Kidney glomerular epithelial cell (primary cell): ENCODE measurements at regions not wholly inside any gene's neighbourhood (a gene's known extent, or its start where the extent isn't known, plus 50 kb on each side); places are given as distances from the start of the nearest gene placed in this dataset.
A peak's percentile ranks its signal among the peaks of the same experiment; 100 is the strongest.

Experiments
- DNase-seq: peaks from one replicate; lab custom pipeline; 2025; lab: John Stamatoyannopoulos, UW

DNA sequence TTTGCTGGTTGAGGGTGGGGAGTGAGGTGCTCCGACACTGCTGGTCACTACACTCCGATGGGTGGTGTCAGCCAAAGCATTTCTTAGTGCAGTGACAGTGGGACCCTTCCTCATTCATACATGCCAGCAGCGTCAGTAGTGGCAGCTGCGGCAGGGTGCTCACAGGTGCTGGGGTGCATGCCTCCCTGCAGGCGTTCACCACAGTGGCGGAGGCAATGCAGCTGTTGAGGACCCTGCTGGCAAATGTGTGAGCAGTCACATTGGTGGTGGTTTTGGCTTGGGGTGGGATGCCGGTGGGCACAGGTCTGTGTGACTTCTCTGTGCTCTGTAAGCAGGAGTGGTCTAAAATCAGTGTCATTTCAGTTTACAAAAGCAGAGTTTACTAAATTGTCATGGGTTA lies 464.6 kb downstream of the FUT8 start:
- no peak for DNase-seq

DNA sequence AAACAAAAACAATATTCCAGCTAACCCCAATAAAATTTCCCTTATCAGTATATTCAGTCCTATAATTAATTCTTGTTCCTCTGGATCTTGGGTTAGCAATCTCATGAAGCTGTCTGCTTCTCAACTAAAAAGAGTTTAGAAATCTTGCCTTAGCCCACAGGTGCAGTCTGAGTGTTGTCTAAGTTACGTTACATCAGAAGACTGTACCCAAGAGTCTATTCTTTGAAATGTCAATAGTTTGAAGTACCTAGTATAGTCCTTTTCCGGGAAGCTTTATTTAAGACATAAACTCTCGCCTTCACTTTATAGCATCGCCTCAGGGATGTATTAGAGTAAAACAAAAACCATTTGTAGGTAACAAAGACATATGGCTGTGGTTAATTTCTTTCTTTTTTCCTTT lies 465.1 kb downstream of the FUT8 start:
- DNase-seq, result no peak

DNA sequence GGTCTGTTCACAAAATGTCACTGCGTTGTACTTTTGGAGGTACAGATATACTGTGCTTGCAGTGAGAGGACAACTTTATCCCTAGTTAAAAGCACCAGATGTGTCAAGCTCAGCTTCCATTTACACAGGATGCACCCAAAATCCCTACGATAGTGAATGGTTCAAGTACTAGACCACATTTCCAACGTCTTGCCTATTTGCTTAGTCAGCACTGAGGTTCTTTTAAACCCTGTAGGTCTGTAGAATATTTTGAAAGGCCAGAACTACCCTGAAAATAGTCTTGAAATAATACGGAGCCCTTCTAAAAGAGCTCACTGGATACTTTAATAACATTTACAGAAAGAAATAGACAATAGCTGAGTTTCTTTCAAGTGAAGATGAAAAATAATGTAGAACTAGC lies 466.1 kb downstream of the FUT8 start:
- no peak for DNase-seq

DNA sequence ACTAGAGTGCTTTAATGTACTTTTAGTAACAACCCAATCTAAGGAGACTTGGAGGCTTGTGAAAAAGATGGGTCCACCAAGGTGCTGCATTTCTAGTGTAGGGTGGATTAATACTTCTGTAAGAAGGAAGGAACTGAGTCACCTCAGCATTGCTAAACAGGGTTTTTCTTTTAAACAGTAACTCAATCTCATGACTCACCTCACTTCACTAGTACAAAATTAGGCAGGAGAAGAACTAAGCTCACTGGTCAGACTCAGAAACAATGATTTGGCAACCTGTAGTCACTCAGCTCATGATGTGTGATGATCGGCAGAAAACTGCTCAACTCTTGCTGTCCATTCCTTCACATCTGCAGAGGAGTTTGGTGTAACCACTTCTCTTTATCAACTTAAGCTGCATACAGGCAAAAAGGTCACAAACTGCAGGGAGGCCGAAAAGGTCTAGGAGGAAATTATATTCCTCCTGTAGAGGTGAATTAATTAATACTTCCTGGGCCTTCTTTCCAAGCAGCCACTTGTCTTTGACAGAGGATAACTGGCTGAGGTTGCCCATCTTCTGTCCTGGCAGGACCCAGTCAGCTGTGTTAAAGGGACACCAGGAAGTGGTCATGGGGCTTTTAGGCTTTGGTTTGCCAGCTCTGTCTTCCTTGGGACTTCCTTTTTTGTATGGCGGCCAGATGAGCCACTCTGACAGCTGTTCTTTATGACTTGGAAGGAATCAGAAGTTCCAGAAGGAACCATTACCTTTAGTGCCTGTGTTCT lies 466.9 kb downstream of the FUT8 start:
- peak; percentile 85 for DNase-seq

DNA sequence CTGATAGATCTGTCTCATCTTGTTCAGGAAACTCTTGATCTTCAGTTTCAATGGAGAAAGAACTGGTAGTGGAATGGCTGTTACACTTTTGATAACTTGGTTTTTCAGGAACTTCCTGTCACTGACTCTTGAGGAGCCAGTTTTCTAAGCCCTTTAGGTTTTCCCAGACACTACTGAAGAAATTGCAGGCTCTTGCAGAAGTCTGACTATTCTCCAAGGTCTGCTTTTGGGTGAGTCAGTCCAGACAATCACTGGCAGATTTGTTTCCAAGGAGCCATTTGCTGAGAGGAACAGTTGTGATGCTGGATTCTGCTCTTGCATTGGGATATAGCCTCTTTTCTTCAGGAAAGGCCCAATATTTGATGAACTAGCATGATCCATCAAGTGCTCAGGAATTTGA lies 468.0 kb downstream of the FUT8 start:
- DNase-seq, result no peak

DNA sequence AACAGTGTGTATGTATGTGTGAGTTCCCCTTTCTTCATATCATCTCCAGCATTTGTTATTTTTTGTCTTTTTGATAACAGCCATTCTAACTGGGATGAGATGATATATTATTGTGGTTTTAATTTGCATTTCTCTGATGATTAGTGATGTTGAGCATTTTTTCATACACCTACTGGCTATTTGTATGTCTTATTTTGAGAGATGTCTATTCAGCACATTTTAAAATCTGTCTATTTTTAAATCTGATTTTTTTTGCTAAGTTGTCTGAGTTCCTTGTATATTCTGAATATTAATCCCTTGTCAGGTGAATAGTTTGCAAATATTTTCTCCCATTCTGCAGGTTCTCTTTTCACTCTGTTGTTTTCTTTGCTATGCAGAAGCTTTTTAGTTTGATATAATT lies 469.1 kb downstream of the FUT8 start:
- DNase-seq, result no peak

DNA sequence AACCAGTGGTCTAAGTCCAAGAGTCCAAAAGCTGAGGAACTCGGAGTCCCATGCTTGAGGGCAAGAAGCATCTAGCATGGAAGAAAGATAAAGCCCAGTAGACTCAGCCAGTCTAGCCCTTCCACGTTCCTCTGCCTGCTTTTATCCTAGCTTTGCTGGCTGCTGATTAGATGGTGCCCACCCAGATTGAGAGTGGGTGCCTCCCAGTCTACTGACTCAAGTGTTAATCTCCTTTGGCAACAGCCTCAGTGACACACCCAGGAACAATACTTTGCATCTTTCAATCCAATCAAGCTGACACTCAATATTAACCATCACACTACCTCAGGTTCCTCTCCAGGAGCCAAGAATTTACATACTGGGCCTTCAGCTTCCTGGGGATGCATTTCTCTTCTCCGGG lies 476.1 kb downstream of the FUT8 start:
- no peak for DNase-seq

DNA sequence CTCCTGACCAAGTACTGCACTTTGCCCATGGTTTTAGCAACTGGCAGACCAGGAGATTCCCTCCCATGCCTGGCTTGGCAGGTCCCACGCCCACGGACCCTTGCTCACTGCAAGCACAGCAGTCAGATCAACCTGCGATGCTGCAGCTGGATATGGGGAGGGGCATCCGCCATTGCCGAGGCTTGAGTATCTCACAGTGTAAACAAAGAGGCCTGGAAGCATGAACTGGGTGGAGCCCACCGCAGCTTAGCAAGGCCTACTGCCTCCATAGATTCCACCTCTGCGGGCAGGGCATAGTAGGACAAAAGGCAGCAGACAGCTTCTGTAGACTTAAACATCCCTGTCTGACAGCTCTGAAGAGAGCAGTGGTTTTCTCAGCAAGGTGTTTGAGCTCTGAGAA lies 479.8 kb downstream of the FUT8 start:
- DNase-seq, result no peak

DNA sequence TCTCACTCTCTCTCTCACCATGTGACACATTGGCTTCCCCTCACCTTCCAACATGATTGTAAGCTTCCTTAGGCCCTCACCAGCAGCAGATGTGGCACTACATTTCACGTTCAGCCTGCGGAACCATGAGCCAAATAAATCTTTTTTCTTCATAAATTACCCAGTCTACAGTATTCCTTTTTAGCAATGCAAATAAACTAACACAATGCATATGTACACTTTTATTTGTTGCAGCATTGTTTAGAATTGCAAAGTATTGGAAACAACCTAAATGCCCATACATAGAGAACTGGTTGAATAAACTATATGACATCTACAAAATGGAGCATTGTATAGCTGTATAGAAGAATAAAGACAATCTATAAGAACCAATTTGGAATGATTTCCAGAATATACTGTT lies 487.6 kb downstream of the FUT8 start:
- no peak for DNase-seq

DNA sequence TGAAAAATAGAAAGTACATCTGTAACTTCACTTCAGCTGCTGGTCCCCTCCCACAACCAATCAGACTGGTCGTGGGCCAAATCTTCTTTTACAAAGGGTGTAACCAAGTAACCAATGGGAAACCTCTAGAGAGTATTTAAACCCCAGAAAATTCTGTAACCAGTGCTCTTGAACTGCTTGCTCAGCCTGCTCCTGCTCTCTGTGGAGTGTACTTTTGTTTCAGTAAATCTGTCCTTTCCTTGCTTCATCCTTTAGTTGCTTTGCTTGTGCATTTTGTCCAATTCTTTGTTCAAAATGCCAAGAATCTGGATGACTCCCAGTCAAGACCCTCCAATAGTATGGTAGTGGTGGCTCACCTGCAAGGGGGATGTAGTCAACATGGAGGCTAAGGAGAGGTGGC lies 489.1 kb downstream of the FUT8 start:
- no peak for DNase-seq

DNA sequence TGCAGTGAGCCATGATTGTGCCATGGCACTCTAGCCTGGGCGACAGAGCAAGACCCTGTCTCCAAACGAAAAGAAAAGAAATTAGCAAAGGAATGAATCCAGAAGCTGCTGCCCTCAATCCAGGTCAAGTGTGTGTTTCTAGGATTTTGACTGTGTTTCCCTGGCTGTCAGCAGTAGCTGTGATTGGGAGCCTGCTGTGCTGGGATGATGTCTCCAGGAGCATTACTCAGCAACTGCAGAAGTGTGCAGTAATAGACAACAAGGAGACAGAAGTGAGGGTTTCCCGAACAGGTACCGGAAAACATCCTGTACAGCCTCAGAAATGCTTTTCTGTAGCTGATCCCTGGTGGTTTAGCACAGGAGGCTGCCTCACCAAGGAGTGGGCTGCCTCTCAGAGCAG lies 492.5 kb downstream of the FUT8 start:
- no peak for DNase-seq

DNA sequence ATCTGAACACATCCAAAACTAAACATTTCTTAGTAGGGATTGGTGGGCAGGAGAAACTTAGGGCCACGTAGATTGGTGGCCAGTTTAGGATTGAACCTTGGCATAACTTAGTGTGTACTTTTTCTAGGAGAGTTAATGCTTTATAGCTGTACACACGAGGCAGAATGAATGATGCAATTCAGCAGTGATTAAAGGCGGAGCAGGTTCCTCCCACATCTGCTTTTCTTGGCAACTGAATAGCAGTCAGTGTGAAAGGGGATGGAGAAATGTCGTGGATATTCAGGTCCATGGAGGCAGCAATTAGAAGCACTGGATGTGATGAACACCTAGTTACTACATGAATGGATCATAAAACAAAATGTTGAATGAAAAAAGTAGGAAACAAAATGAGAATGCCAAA lies 493.8 kb downstream of the FUT8 start:
- DNase-seq, result no peak

DNA sequence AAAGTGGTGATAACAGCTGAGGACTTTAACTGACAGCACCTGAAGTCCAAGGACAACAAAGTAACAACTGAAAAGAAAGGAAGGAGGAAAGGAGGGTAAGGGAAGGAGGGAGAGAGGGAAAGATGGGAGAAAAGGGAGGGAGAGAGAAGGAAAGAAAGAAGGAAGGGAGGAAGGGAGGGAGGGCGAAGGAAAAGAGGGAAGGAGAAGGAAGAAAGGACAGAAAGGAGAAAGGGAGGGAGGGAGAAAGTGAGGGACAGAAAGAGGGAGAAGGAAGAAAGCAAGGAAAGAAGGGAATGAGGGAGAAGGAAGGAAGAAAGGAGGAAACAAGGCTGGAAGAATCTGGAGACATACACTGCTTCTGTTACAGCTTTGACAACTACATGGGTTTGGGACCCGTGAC lies 494.4 kb downstream of the FUT8 start:
- DNase-seq, result no peak

DNA sequence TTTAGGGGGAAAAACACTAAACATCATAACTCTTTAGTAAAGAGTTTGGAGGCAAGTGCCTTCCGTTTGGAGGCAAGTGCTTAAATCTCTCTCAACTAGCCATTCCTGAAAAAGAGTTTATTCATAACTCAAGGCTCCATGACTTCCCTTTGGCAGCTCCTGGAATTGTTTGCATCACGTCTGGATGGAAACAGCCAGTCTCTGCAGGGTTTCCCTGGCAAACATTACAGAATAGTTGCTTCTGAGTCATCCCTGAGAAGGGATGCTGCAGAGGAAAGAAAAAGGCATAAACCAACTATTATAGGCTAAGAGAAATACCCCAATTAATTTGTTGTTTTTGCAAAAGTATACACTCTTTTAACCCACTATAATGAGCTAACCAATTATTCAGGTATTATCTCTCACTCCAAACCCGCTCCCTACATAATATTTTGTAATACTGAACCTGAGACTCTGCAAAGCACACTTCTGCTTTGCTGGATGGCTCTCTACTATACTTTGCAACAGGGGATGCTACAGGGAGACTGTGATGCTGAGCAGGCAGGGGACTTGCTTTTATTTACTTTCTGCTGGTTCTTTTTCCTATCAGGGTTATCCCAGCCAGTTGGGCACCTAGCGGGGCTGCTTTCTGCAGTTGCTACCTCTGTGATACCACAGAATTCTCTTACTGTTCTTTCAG lies 497.7 kb downstream of the FUT8 start:
- DNase-seq, result peak; percentile 7

DNA sequence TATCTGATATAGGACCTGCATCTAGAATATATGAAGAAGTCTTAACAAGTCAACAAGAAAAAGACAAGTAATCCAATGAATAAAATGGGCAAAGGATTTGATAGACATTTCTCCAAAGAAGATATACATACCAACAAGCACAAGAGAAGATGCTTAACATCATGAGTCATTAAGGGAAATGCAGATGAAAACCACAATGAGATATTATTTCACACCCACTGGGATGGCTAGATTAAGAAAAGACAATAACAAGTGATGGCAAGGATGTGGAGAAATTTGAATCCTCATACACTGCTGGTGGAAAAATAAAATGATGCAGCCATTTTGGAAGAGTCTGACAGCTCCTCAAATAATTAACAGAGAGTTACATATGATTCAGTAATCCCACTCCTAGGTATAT lies 502.6 kb downstream of the FUT8 start:
- no peak for DNase-seq

DNA sequence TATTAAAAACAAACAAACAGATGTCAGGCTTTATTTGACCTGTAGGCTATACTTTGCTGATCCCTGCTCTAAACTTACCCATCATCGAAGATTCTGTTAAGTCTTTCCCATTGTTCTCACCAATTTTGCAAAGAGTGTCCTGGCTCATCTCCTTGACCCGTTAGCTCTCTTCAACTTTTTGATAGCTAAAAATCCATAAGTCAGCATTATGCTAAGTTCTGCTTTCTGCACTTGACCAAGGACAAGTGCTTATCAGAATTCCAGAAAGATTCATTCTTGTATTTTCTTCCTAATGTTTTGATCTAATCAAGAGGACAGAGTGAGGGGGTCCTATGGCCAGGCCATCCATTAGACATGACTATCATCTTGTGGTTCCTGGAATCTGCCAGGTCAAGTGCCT lies 503.5 kb downstream of the FUT8 start:
- DNase-seq, result no peak

DNA sequence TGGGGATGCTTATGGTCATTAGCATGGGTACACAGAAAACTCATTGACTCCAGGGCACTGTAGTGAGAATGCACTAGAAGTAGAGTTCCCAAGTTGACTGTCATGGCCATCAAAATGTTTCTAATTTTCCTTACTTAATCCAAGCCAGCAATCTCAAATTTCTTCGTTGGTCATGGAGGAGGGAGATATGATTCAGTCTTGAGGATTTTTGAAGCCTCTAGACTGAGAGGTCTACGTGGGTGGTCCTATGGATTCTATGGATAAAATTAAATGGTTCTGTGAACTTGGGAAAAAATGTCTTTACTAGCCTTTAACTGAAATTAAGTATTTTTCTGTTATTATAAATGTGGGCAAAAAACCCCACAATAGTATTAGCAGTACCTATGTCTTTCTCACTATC lies 508.5 kb downstream of the FUT8 start:
- DNase-seq, result no peak

DNA sequence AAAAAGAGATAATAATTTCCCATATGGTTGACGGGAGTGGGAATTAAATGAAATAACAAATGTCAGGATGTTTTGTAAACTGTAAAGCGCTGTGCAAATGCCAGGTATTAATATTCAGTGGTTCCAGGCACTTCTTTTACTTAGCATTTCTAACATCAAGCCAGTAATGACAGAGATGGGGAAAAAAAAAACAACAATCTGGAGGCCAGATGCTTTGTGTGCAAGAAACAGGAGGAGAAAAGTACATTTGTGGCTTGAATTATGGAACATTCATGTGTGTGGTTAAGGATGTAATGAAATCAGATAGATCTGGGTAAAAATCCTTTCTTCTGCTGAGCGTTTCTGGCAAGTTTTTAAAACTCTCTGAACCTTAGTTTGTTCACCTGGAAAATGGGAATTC lies 509.6 kb downstream of the FUT8 start:
- no peak for DNase-seq

DNA sequence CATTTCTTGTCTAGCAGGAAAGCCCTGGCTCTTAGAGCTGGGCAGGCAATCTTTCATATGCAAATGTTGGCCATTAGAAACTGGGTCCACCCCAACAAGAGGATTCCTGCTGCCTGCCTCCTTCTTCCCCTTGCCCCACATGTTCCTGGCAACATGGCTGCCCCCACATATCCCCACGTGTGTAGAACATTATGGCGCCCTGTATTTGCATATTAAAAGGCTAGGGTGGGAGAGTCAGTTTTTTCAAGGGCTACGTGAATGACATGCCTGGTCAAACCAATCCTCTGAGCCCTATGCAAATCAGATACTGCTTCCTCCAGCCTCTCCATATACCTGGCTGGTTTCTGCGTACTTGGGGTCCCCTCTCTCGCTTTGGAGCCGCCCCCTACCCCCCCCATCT lies 514.0 kb downstream of the FUT8 start:
- no peak for DNase-seq

DNA sequence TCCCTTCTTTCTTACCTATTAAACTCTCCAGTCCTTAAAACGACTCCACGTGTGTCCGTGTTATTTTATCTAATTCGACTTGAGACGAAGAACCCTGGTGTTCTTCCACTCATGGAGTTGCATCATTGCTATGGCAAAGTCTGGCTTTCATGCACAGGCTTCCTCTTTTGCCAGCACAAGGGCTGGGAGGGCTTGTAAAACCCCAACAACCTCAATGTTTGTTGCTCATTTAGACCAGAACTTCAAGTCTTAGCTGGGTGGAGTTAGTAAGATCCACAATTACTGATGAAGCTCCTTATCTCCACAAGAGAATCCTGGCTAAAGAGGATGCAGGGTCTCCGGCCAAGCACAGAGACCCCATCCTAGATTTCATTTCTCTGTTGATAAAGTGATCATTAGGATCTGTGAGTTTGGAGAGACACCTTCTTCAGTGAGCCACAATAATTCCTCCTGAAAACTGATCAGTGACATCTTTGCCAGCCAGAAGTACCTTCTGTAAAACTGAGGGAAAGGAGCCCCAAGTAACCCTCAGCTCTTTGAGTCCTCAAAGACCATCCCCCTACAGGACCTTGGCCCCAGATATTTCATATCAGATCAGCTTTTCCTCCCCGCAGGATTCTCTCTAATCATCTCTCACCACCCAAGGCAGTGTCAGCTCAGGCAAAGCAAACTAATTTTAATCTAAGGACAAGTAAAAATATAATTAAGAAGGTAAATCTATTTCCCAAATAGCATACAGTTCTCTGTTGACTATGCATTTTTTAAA lies 514.6 kb downstream of the FUT8 start:
- DNase-seq, result no peak

DNA sequence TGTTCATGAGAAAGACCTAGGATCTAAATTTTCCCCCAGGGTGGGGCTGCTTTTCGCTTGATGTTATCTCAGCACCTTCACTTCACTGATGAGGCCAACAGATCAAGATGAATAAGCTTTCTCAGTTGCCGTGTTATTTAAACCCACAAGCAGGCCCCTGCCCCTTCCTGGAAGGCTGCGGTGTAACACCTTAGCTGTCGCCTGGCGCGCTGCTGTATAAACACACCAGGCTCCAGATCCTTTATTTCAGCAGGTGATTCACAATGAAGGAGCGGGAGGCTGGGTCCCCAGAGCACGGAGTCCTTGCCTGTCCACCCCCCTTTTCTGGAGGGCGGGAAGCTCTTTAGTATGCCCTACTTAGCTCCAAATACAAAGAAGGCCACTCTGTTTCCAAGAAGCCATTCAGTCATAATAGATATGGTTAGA lies 515.4 kb downstream of the FUT8 start:
- DNase-seq, result no peak

DNA sequence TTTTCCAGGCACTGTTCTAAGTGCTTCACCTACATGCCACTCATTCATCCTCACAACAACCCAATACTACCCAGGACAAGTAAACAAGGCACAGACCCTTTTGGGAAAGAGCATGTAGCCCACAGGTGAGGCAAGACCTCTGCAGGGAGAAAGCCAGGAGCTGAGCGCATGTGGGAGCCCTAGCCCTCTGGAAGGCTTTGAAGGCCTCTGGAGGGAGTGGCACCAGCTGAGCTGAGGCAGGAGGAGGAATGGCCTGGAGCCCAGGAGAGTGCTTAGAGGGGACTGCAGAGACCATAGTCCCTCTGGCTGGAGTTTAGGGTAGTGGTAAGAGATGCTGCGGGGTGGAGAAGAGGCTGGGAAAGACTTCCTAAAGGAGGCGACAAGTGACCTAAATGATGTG lies 516.5 kb downstream of the FUT8 start:
- no peak for DNase-seq

DNA sequence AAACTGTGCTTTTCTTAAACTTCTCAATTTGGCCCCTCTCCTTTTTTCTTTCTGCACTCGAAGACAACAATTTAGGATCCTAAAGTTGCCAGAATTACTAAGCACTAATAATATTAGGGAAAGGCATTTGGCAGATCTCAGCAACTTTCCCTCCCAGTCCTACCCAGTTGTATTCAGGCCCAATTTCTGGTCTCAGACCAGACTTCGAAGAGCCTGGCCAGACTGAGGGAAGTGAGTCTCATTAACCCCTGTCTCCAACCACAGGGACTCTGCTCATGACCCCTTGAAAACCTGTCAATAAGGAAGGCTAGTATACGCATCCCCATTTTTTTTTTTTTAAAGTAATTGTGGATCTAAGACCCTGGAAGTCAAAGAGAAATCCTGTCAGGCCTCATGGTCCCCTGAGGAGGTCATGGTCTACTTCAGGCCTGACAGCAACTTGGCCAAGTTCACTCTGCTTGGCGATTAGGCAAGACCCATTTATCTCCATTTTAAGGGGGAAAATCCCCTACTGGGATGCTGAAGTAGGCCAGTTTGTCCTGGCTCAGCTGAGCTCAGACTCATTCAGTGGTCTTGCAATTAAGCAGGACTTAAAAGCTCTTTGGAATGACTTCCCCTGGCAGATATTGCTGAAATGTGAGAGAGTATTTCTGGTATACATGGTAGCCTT lies 521.0 kb downstream of the FUT8 start:
- no peak for DNase-seq
